ENCODE measurements at regions not wholly inside any gene's neighbourhood (a gene's known extent, or its start where the extent isn't known, plus 50 kb on each side); places are given as distances from the start of the nearest gene placed in this dataset.
"Not testable (repeated sequence)": the region's sequence is repeated elsewhere in the genome, so short reads cannot be mapped to it uniquely, and the experiment has no call there.

- peak; percentile 29 for DNase-seq
Observed at GRCh38 chr4:54409270-54409817, 180.3 kb downstream of the PDGFRA start.

DNA sequence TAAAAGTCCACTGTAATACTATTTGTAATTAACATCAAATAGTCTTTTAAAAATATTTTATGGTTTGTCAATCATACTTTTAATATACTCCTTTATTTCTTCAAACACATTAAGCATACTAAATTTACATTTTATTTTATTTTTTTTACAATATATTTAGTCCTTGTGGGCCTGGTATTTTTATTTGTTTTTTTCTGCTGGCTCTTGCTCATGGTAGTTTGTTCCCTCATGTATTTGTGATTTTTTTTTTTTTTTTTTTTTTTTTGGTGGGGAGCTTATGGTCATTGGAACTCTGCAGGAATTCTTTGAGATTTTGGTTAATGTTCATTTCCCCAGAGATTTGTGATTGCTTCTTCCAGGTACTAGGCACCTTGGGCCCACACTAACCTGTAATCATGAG lies 185.5 kb downstream of the PDGFRA start:
- DNase-seq, result no peak

DNA sequence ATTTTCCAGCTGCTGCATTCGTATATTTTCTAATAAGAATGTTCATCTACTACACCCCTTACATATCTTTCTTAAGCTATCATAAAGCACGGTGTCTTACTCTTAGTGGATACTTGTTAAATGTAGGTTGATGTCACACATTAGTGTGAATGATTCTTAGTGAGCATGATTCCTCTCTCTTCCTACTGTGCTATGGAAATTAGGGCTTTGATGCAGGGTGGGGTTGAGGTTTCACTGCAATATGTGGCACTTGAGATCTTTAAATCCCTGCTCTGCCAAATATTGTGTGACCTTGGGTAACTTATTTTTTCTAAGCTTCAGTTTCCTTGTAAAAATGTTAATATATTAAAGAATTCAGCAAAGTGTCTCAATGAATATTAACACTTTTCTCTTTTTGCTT lies 188.4 kb downstream of the PDGFRA start:
- no peak for DNase-seq

- DNase-seq, result no peak
Observed at GRCh38 chr4:54418468-54418867, 189.4 kb downstream of the PDGFRA start.

DNA sequence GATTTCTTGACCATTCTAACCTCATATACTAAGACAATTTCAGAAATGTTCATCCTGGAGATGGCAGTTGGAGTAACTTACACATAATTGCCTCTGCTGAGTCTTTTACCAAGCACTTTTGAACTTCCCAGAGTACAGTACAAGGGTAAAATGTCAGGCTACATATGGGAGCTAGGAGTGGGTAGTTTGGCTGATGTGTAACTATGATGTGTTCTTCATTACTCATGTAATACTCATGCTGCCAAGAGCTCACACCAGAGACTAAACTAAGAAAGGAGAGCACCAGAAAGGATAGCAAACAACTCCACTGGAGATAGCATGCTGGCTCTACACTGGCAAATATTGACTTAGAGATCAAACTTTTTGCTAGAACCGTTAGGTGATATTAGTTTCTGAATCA lies 194.0 kb downstream of the PDGFRA start:
- DNase-seq, result no peak

DNA sequence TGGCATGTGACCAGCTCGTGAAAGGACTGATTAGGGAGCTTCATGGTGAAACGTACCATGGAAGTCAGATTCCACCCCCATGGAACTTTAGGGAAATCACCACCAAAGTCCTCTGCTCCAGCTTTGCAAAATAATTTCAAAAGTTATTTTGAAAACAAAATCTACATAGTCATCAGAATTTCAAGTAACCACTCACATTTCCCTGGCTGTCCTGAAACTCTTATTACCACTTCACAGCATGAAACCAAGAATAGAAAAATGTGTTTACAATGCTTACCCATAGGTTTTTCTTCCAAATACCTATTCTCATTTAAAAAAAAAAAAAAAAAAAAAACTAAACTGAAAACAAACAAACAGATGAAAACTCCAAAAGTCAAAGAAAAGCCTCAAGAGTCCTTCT lies 198.7 kb downstream of the PDGFRA start:
- DNase-seq, result no peak

DNA sequence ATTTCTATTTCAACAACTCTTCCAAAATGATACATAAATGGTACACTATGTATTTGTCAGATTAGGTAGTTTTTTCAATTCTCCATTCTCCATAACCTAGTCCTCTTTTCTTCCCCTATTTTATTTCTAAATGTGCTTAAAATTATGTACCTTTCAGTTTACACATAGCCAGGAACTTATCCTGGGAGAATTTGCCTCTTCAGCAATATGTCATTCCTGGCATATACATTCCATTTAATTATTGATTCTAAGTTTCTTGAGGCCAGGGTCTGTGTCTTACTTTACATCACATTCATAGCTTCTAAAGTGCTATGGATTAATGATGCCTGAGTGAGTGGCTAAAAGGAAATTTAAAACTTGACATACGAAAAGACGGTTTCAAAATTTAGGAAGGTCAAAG lies 199.8 kb downstream of the PDGFRA start:
- DNase-seq, result no peak

DNA sequence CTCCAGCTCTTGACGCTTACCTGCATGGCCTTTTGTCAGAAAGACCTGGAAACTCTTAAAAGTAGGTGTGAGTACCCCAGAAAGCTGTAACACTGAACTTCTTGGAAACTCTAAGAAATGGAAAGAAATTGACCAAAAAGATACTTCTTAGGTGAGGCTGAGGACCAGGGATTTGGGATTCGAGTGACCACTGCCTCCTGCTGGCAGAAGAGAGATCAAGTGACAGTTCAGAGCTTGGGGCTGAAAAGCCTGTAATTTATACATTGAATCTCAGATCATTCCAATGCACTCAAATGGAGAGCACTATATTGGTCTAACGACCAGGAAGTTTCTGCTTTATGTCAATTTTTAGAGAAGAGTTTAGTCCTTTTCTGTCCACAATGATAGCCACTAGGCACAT lies 204.6 kb downstream of the PDGFRA start:
- DNase-seq, result no peak

- peak; percentile 70 for DNase-seq
Observed at GRCh38 chr4:54439831-54440243, 210.7 kb downstream of the PDGFRA start.

GRCh38 chr4:54440394-54441136 lies 211.5 kb downstream of the PDGFRA start:
- DNase-seq, result no peak

DNA sequence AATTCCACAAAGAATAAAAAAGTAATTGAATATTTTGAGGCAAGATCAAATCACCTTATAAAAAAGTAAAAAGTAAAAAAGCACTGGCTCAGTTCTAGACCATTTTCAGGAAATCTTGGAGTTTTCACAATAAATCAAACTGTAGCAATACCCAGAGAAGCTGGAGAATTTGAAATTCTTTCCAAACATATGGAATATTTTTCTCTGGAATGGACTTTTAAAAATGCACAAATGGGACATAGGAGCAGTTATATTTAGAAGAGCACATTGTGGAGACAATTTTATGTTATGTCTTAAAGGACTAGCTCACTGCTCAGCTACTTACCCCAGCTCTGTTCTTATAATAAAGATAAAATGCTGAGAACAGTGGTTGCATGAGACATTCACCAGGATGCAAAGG lies 211.9 kb upstream of the KIT start:
- no peak for DNase-seq

GRCh38 chr4:54446581-54446980 lies 211.2 kb upstream of the KIT start:
- no peak for DNase-seq

- DNase-seq, result no peak
Observed at GRCh38 chr4:54447304-54447703, 210.5 kb upstream of the KIT start.

DNA sequence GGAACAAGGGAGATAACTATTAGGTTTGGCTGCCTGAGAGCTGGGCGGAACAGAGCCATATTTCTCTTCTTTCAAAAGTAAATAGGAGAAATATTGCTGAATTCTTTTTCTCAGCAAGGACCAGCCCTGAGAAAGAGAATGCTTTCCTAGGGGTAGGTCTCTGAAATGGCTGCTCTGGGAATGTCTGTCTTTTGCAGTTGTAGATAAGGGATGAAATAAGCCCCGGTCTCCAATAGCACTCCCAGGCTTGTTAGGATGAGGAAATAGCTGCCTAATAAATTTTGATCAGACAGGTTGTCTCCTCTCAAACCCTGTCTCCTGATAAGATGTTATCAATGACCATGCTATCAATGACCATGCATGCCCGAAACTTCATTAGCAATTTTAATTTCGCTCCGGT lies 207.8 kb upstream of the KIT start:
- DNase-seq, result no peak

GRCh38 chr4:54466960-54467359 lies 190.8 kb upstream of the KIT start:
- not testable (repeated sequence) for DNase-seq

GRCh38 chr4:54473077-54473545 lies 184.6 kb upstream of the KIT start:
- DNase-seq, result no peak

DNA sequence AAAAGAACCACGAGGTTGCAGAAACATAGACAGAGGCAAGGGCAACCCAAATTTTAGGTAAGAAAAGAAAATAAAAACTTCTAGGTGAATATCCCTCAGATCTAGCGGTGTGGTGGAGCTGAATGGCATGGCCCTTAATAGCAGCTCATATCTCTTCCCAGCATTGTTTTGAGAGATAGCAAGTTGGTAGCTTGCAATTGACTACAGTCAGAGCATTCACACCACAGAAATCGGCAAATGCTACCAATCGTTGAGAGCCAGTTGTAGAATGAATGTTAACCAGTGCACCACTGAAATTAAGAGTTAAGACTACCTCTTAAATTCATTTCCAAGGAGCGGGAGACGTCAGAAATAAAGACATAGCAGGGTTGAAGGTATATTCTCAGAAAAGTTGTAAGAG lies 184.0 kb upstream of the KIT start:
- no peak for DNase-seq

GRCh38 chr4:54475546-54475945 lies 182.2 kb upstream of the KIT start:
- no peak for DNase-seq

DNA sequence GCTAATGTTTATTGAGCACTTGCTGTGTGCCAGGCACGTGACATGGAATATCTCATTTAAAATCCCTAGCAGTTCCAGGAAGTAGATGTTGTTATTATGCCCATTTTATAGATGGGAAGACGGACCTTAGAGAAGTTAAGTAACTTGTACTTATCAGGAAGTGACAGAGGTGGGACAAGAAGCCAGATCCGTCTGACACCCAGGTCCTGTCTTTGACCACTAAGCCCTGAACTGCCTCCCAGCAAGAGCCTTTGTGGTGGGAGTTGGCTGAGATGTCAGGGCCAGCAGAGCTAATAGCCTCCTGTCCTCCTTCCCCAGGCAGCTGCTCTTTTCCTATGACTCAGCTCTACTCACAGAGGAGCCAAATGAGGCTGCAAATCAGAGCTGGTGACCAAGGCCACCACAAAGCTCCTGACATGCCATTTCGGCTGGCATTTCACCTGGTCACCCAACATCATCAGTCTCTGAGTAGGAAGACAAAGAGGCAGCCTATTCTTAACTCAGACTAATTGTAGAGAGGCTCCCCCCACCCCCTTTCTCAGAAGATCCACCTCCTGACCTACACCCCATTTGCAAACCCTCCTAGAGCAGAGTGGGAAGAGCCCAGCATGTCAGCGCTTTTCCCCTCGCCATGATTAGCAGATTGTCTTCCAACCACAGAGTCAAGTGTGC lies 175.1 kb upstream of the KIT start:
- no peak for DNase-seq

DNA sequence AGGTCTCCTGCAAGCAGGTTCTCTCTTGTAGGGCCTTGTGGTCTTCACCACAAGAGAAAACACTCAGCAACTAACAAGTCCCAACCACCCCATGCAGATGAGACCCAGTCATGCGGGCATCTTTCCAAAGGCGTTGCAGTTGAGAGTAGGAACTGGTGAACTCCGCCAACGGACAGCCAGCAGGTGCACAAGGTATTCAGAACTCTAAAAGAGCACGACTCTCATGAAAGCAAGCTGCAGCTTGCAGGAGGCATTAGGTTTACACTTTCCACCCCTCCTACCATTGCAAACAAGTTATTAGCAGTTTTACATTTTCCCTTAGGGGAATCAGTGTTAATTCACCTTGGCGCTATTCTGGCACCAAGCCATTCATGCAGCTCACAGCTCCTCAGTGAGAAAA lies 173.4 kb upstream of the KIT start:
- DNase-seq, result no peak

DNA sequence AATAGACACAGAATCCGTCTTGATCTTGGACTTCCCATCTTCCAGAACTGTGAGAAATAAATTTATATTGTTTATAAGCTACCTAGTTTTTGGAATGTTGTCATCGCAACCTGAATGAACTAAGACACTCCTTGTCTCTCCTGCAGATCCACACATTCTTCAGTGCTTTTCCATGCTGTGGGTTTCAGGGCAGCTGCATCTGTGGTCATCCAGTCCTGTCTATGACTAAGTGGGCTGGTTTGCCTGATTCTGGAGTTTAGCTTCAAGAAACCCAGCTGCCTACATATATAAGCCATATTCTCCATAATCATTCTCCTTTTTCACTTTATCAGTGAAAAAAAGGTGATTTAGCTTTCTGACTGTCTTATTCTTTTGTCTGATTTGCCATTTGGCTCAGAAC lies 170.3 kb upstream of the KIT start:
- DNase-seq, result no peak

GRCh38 chr4:54493862-54494261 lies 163.9 kb upstream of the KIT start:
- DNase-seq, result no peak

- no peak for DNase-seq
Observed at GRCh38 chr4:54495091-54495490, 162.7 kb upstream of the KIT start.

GRCh38 chr4:54495641-54496040 lies 162.1 kb upstream of the KIT start:
- no peak for DNase-seq

All from right hindlimb (tissue), 1 donor.